H9 (cell line): ENCODE measurements at regions not wholly inside any gene's neighbourhood (a gene's known extent, or its start where the extent isn't known, plus 50 kb on each side); places are given as distances from the start of the nearest gene placed in this dataset.

ENCODE experiments used
- DNase-seq: peaks from one replicate; pipeline ENCODE4 v3.0.0-alpha.2; 2017
- H2AFZ ChIP-seq: one replicate; pipeline ENCODE4 v1.6.1; 2013; ENCODE audit warnings: mild to moderate bottlenecking, low read length, control low read depth, moderate library complexity
- H2AK5ac ChIP-seq: 2 replicates; pipeline ENCODE4 v1.6.1; 2013; ENCODE audit warnings: low read length, control low read depth, mixed read lengths; ENCODE audit not compliant: insufficient read length
- H2BK120ac ChIP-seq: one replicate; pipeline ENCODE4 v1.6.1; 2013; ENCODE audit warnings: low read depth, mild to moderate bottlenecking, low read length, control low read depth, inconsistent platforms; ENCODE audit not compliant: poor library complexity, severe bottlenecking
- H2BK12ac ChIP-seq: 2 replicates; pipeline ENCODE4 v1.6.1; 2013; ENCODE audit warnings: low read length, control low read depth, mixed read lengths, low read depth; ENCODE audit not compliant: insufficient read length
- H2BK15ac ChIP-seq: 2 replicates; pipeline ENCODE4 v1.6.1; 2013; ENCODE audit warnings: low read depth, low read length, control low read depth
- H2BK20ac ChIP-seq: one replicate; pipeline ENCODE4 v1.6.1; 2013; ENCODE audit warnings: low read depth, mild to moderate bottlenecking, low read length, control low read depth, inconsistent platforms; ENCODE audit not compliant: poor library complexity, severe bottlenecking
- H2BK5ac ChIP-seq: 2 replicates; pipeline ENCODE4 v1.6.1; 2013; ENCODE audit warnings: low read length, control low read depth, mixed read lengths; ENCODE audit not compliant: insufficient read length
- H3K14ac ChIP-seq: 2 replicates; pipeline ENCODE4 v1.6.1; 2013; ENCODE audit warnings: low read length, control low read depth; ENCODE audit not compliant: insufficient read depth
- H3K18ac ChIP-seq: 2 replicates; pipeline ENCODE4 v1.6.1; 2013; ENCODE audit warnings: low read depth, mild to moderate bottlenecking, mixed read lengths, low read length, control low read depth; ENCODE audit not compliant: insufficient read length
- H3K23ac ChIP-seq: 2 replicates; pipeline ENCODE4 v1.6.1; 2013; ENCODE audit warnings: low read length, control low read depth, mixed read lengths, low read depth; ENCODE audit not compliant: insufficient read length
- H3K23me2 ChIP-seq: 2 replicates; pipeline ENCODE4 v1.6.1; 2013; ENCODE audit warnings: low read depth, mild to moderate bottlenecking, mixed read lengths, low read length, control low read depth; ENCODE audit not compliant: insufficient read length, poor library complexity, severe bottlenecking
- H3K27ac ChIP-seq: 2 replicates; pipeline ENCODE4 v1.5.1; 2013; ENCODE audit warnings: low read length, control low read depth, mixed read lengths, low read depth; ENCODE audit not compliant: insufficient read length
- H3K27me3 ChIP-seq: 2 replicates; pipeline ENCODE4 v1.6.1; 2013; ENCODE audit warnings: low read length, control low read depth, inconsistent platforms; ENCODE audit not compliant: insufficient read depth
- H3K4ac ChIP-seq: 2 replicates; pipeline ENCODE4 v1.6.1; 2013; ENCODE audit warnings: low read depth, mild to moderate bottlenecking, control low read depth, inconsistent platforms, low read length, moderate library complexity
- H3K4me1 ChIP-seq: 2 replicates; pipeline ENCODE4 v1.6.1; 2013; ENCODE audit warnings: low read length, control low read depth, inconsistent platforms; ENCODE audit not compliant: insufficient read depth
- H3K4me2 ChIP-seq: 2 replicates; pipeline ENCODE4 v1.6.1; 2013; ENCODE audit warnings: low read length, control low read depth, mixed read lengths; ENCODE audit not compliant: insufficient read length, insufficient read depth
- H3K56ac ChIP-seq: 2 replicates; pipeline ENCODE4 v1.6.1; 2013; ENCODE audit warnings: low read depth, mild to moderate bottlenecking, mixed read lengths, low read length, control low read depth; ENCODE audit not compliant: insufficient read length
- H3K79me1 ChIP-seq: 2 replicates; pipeline ENCODE4 v1.6.1; 2013; ENCODE audit warnings: low read depth, mild to moderate bottlenecking, moderate library complexity, low read length, control low read depth, inconsistent platforms; ENCODE audit not compliant: insufficient read depth, poor library complexity, severe bottlenecking
- H3K79me2 ChIP-seq: 2 replicates; pipeline ENCODE4 v1.6.1; 2013; ENCODE audit warnings: low read length, control low read depth, inconsistent platforms; ENCODE audit not compliant: insufficient read depth
- H3K9ac ChIP-seq: 2 replicates; pipeline ENCODE4 v1.6.1; 2013; ENCODE audit warnings: low read length, control low read depth, mixed read lengths; ENCODE audit not compliant: insufficient read length; ENCODE audit errors: extremely low read depth
- H3K9me3 ChIP-seq: one replicate; pipeline ENCODE4 v1.6.1; 2013; ENCODE audit warnings: low read depth, low read length, inconsistent platforms; ENCODE audit not compliant: control insufficient read depth
- H3T11ph ChIP-seq: one replicate; pipeline ENCODE4 v1.6.1; 2013; ENCODE audit warnings: mild to moderate bottlenecking, low read length, control low read depth, inconsistent platforms
- H4K20me1 ChIP-seq: one replicate; pipeline ENCODE4 v1.6.1; 2013; ENCODE audit not compliant: control insufficient read depth, insufficient read length, insufficient read depth
- H4K5ac ChIP-seq: 2 replicates; pipeline ENCODE4 v1.6.1; 2013; ENCODE audit warnings: low read depth, mild to moderate bottlenecking, mixed read lengths, low read length, control low read depth; ENCODE audit not compliant: insufficient read length
- H4K8ac ChIP-seq: replicated peaks from 2 replicates; pipeline ENCODE4 v1.6.1; 2013; ENCODE audit warnings: low read length, control low read depth, mixed read lengths, low read depth; ENCODE audit not compliant: insufficient read length
- H4K91ac ChIP-seq: 2 replicates; pipeline ENCODE4 v1.6.1; 2013; ENCODE audit warnings: low read depth, mild to moderate bottlenecking, moderate library complexity, mixed read lengths, low read length, control low read depth; ENCODE audit not compliant: insufficient read length
- H3K27ac Mint-ChIP-seq, 3 experiments: 2 replicates in 2 of 3; 3 replicates in 1 of 3; pipeline ENCODE4 v1.8.0; 2020 to 2021; ENCODE audit warnings: mixed read lengths in 3 of 3, mild to moderate bottlenecking in 1 of 3, moderate library complexity in 1 of 3
- H3K27me3 Mint-ChIP-seq: 2 replicates; pipeline ENCODE4 v1.8.0; 2021; ENCODE audit warnings: low read depth, mild to moderate bottlenecking, moderate library complexity, mixed read lengths
- H3K36me3 Mint-ChIP-seq, 3 experiments: 2 replicates in 2 of 3; 3 replicates in 1 of 3; pipeline ENCODE4 v1.8.0; 2020 to 2021; ENCODE audit warnings: low read depth in 3 of 3, mixed read lengths in 3 of 3; ENCODE audit not compliant: insufficient read depth in 1 of 3
- H3K4me1 Mint-ChIP-seq, 2 experiments: 2 replicates each; pipeline ENCODE4 v1.8.0; 2020; ENCODE audit warnings: mixed read lengths in 2 of 2
- H3K4me3 Mint-ChIP-seq, 2 experiments: 2 replicates in 1 of 2; 3 replicates in 1 of 2; pipeline ENCODE4 v1.8.0; 2020 to 2021; ENCODE audit warnings: mild to moderate bottlenecking in 2 of 2, mixed read lengths in 2 of 2, moderate library complexity in 1 of 2
- H3K9me3 Mint-ChIP-seq, 2 experiments: 2 replicates in 1 of 2; 3 replicates in 1 of 2; pipeline ENCODE4 v1.8.0; 2020; ENCODE audit warnings: mild to moderate bottlenecking in 2 of 2, mixed read lengths in 2 of 2, moderate library complexity in 1 of 2
- CTCF ChIP-seq: fragments of 200-600 bp; sonication (generic); conservative IDR thresholded peaks from 3 replicates; pipeline ENCODE4 v1.8.0; 2021; ENCODE audit warnings: antibody characterized with exemption, mild to moderate bottlenecking
- WGBS: extraction: QIAGEN DNeasy Blood & Tissue Kit; methylation state at CpG from one replicate; pipeline ENCODE4 v1.1.7; 2013; ENCODE audit warnings: missing lambda C conversion rate, low lambda C conversion rate, mixed read lengths; ENCODE audit not compliant: insufficient read length; ENCODE audit errors: extremely low coverage; 5-methylcytosine and 5-hydroxymethylcytosine counted together

- TF ChIP-seq CTCF, result no peak
- Histone ChIP-seq H2BK15ac (no peak overlapping the region), H2AK5ac (no peak overlapping the region), H3K18ac (no peak overlapping the region), H3K27ac (no peak overlapping the region), H2AFZ (no peak overlapping the region), H3K23ac (no peak overlapping the region), H2BK12ac (no peak overlapping the region), H3K9ac (no peak overlapping the region), H4K20me1 (no peaks in the 10 kb centered on the region), H4K5ac (no peak overlapping the region), H3K14ac (no peak overlapping the region), H3T11ph (no peak overlapping the region), H3K9me3 (peaks cover 17% of the 10 kb centered on the region), H3K56ac (no peak overlapping the region), H3K4ac (no peak overlapping the region), H3K27me3 (no peaks in the 10 kb centered on the region), H3K4me1 (no peaks in the 10 kb centered on the region), H4K8ac (no peak overlapping the region), H3K79me2 (no peaks in the 10 kb centered on the region), H3K23me2 (no peaks in the 10 kb centered on the region), H3K4me2 (no peak overlapping the region), H4K91ac (no peak overlapping the region), H3K79me1 (no peaks in the 10 kb centered on the region), H2BK120ac (no peak overlapping the region), H2BK5ac (no peak overlapping the region), H2BK20ac (no peak overlapping the region)
- Mint-ChIP-seq H3K9me3 (peaks cover 21 to 31% of the 10 kb centered on the region in 2 experiments), H3K4me1 (peaks cover 0 to 3% of the 10 kb centered on the region in 2 experiments; a peak in 1 of 4 replicates), H3K4me3 (no peak overlapping the region), H3K27ac (no peak overlapping the region), H3K27me3 (peaks cover 1% of the 10 kb centered on the region; the same call in 1 of the 2 replicates), H3K36me3 (peaks cover 11 to 24% (median 19%) of the 10 kb centered on the region in 3 experiments; a peak in 6 of 7 replicates)
- no CpG with 5 or more reads among the region's 3 CpGs for WGBS
- DNase-seq, result no peak
Measured at GRCh38 chr14:51422704-51423103, 182.7 kb downstream of the TMX1 start.
